ENCODE measurements at regions not wholly inside any gene's neighbourhood (a gene's known extent, or its start where the extent isn't known, plus 50 kb on each side); places are given as distances from the start of the nearest gene placed in this dataset.

- DNase-seq (ENCODE audit: low read depth, low spot score) = no peak
Observed at GRCh38 chr5:152861231-152861630, 456.2 kb upstream of the NMUR2 start.

- DNase-seq (ENCODE audit: low read depth, low spot score) = no peak
Observed at GRCh38 chr5:152864447-152864846, 459.4 kb upstream of the NMUR2 start.

GRCh38 chr5:152864991-152865390, 459.9 kb upstream of the NMUR2 start:
- DNase-seq (ENCODE audit: low read depth, low spot score) = no peak

GRCh38 chr5:152869971-152870370, 464.9 kb upstream of the NMUR2 start:
- no peak for DNase-seq (ENCODE audit: low read depth, low spot score)

- DNase-seq (ENCODE audit: low read depth, low spot score) = no peak
Observed at GRCh38 chr5:152882621-152883020, 477.5 kb upstream of the NMUR2 start.

- DNase-seq (ENCODE audit: low read depth, low spot score) = no peak
Observed at GRCh38 chr5:152883066-152883775, 478.1 kb upstream of the NMUR2 start.

GRCh38 chr5:152884006-152884405, 478.9 kb upstream of the NMUR2 start:
- peak; percentile 33 for DNase-seq (ENCODE audit: low read depth, low spot score)

GRCh38 chr5:152900332-152900731, 495.3 kb upstream of the NMUR2 start:
- DNase-seq (ENCODE audit: low read depth, low spot score) = no peak

- no peak for DNase-seq (ENCODE audit: low read depth, low spot score)
Observed at GRCh38 chr5:152901754-152902153, 496.7 kb upstream of the NMUR2 start.

GRCh38 chr5:152905286-152905685, 500.2 kb upstream of the NMUR2 start:
- DNase-seq (ENCODE audit: low read depth, low spot score) = no peak

- DNase-seq (ENCODE audit: low read depth, low spot score) = no peak
Observed at GRCh38 chr5:152907488-152908245, 502.6 kb upstream of the NMUR2 start.

- DNase-seq (ENCODE audit: low read depth, low spot score) = no peak
Observed at GRCh38 chr5:152912924-152913323, 507.8 kb upstream of the NMUR2 start.

- no peak for DNase-seq (ENCODE audit: low read depth, low spot score)
Observed at GRCh38 chr5:152932621-152933020, 527.5 kb upstream of the NMUR2 start.

GRCh38 chr5:152933056-152933455, 528.0 kb upstream of the NMUR2 start:
- DNase-seq (ENCODE audit: low read depth, low spot score) = no peak

- no peak for DNase-seq (ENCODE audit: low read depth, low spot score)
Observed at GRCh38 chr5:152938630-152939029, 533.6 kb upstream of the NMUR2 start.

GRCh38 chr5:152942633-152943336, 537.7 kb upstream of the NMUR2 start:
- DNase-seq (ENCODE audit: low read depth, low spot score) = no peak

GRCh38 chr5:152953788-152954483, 536.5 kb upstream of the GRIA1 start:
- DNase-seq (ENCODE audit: low read depth, low spot score) = no peak

GRCh38 chr5:152956943-152957613, 533.4 kb upstream of the GRIA1 start:
- no peak for DNase-seq (ENCODE audit: low read depth, low spot score)

- peak; percentile 83 for DNase-seq (ENCODE audit: low read depth, low spot score)
Observed at GRCh38 chr5:152978141-152978835, 512.2 kb upstream of the GRIA1 start.

GRCh38 chr5:152987131-152987530, 503.3 kb upstream of the GRIA1 start:
- DNase-seq (ENCODE audit: low read depth, low spot score) = no peak

- no peak for DNase-seq (ENCODE audit: low read depth, low spot score)
Observed at GRCh38 chr5:152990217-152990616, 500.3 kb upstream of the GRIA1 start.

Data from ELF-1 (cell line).